SK-N-SH (cell line): ENCODE measurements at regions not wholly inside any gene's neighbourhood (a gene's known extent, or its start where the extent isn't known, plus 50 kb on each side); places are given as distances from the start of the nearest gene placed in this dataset.

Experiments
- CTCF ChIP-seq: fragments of 200-600 bp; sonication (generic); IDR thresholded peaks from 2 replicates; pipeline ENCODE4 v1.6.1; 2017; ENCODE audit warnings: antibody characterized with exemption, mild to moderate bottlenecking, moderate library complexity
- EZH2phosphoT487 ChIP-seq: fragments of 200-600 bp; sonication (generic); IDR thresholded peaks from 2 replicates; pipeline ENCODE4 v1.6.1; 2017; ENCODE audit warnings: low read depth, mixed run types, mild to moderate bottlenecking, antibody characterized with exemption, moderate library complexity, borderline replicate concordance
- GABPA ChIP-seq: IDR thresholded peaks from 2 replicates; pipeline ENCODE4 v1.4.0; 2012; ENCODE audit warnings: low read depth, mild to moderate bottlenecking
- GATA2 ChIP-seq: sonication (generic); formaldehyde crosslinking; IDR thresholded peaks from 2 replicates; pipeline ENCODE4 v1.5.0; 2020; ENCODE audit warnings: mild to moderate bottlenecking, missing genetic modification reagents
- JUND ChIP-seq: IDR thresholded peaks from 2 replicates; pipeline ENCODE4 v1.4.0; 2012
- MXI1 ChIP-seq: IDR thresholded peaks from 2 replicates; pipeline ENCODE4 v1.6.1; 2012; ENCODE audit warnings: mild to moderate bottlenecking, low read depth, low read length, improper control_type of control experiment
- POLR2AphosphoS5 ChIP-seq: IDR thresholded peaks from 2 replicates; pipeline ENCODE4 v1.6.1; 2012; ENCODE audit warnings: low read depth, low read length
- RAD21 ChIP-seq: IDR thresholded peaks from 2 replicates; pipeline ENCODE4 v1.6.1; 2012; ENCODE audit warnings: mild to moderate bottlenecking, low read length
- RFX5 ChIP-seq: IDR thresholded peaks from 2 replicates; pipeline ENCODE4 v1.6.1; 2012; ENCODE audit warnings: mild to moderate bottlenecking, improper control_type of control experiment, low read length
- SMC3 ChIP-seq: IDR thresholded peaks from 2 replicates; pipeline ENCODE4 v1.6.1; 2012; ENCODE audit warnings: low read depth, low read length, improper control_type of control experiment
- TEAD4 ChIP-seq: IDR thresholded peaks from 2 replicates; pipeline ENCODE4 v1.4.0; 2012; ENCODE audit warnings: mild to moderate bottlenecking, borderline replicate concordance; ENCODE audit not compliant: insufficient read depth

- TF ChIP-seq CTCF (no peak), RAD21 (no peak), EZH2phosphoT487 (no peak), GABPA (no peak), RFX5 (no peak), JUND (no peak), SMC3 (no peak), MXI1 (no peak), TEAD4 (no peak), GATA2 (CRISPR knock-in tag) (no peak), POLR2AphosphoS5 (no peak)
These were observed 259.1 kb downstream of the TMEM167A start for GRCh38 chr5:82817897-82818676.
